GM12892 (cell line): ENCODE measurements at regions not wholly inside any gene's neighbourhood (a gene's known extent, or its start where the extent isn't known, plus 50 kb on each side); places are given as distances from the start of the nearest gene placed in this dataset.

ENCODE experiments used
- POLR2A ChIP-seq: IDR thresholded peaks from 2 replicates; pipeline ENCODE4 v1.6.1; 2011; ENCODE audit warnings: low read depth, low read length, control low read depth
- POLR2AphosphoS5 ChIP-seq: IDR thresholded peaks from 2 replicates; pipeline ENCODE4 v1.6.1; 2011; ENCODE audit warnings: low read depth, low read length, control low read depth
- TAF1 ChIP-seq: IDR thresholded peaks from 2 replicates; pipeline ENCODE4 v1.6.1; 2011; ENCODE audit warnings: low read depth, mild to moderate bottlenecking, control low read depth, low read length, borderline replicate concordance

GRCh38 chr3:40864146-40864782 lies 335.0 kb upstream of the CTNNB1 start:
- TF ChIP-seq POLR2A, result no peak
- TF ChIP-seq POLR2AphosphoS5, result no peak
- no peak for TF ChIP-seq TAF1
